ENCODE measurements at regions not wholly inside any gene's neighbourhood (a gene's known extent, or its start where the extent isn't known, plus 50 kb on each side); places are given as distances from the start of the nearest gene placed in this dataset.

GRCh38 chr13:33752094-33752493 lies 65.9 kb upstream of the RFC3 start:
- no peak for DNase-seq (ENCODE audit: low read depth, low spot score)
- in situ Hi-C loops (cut with HindIII; ENCODE audit: low sequenced_read_pairs), result no loop called here
- TF ChIP-seq CTCF (IDR thresholded peaks at IDR 0.05; ENCODE audit: low read depth, low read length), result no peak
- H3K4me3 ChIP-seq (ENCODE audit: low read depth, low read length), result no peak overlapping the region

GRCh38 chr13:33752597-33752996 lies 65.4 kb upstream of the RFC3 start:
- H3K4me3 ChIP-seq (ENCODE audit: low read depth, low read length), result no peak overlapping the region
- no peak for TF ChIP-seq CTCF (IDR thresholded peaks at IDR 0.05; ENCODE audit: low read depth, low read length)
- in situ Hi-C loops (cut with HindIII; ENCODE audit: low sequenced_read_pairs), result no loop called here
- no peak for DNase-seq (ENCODE audit: low read depth, low spot score)

GRCh38 chr13:33756929-33757328 lies 61.0 kb upstream of the RFC3 start:
- DNase-seq (ENCODE audit: low read depth, low spot score), result no peak
- H3K4me3 ChIP-seq (ENCODE audit: low read depth, low read length), result no peak overlapping the region
- in situ Hi-C loops (cut with HindIII; ENCODE audit: low sequenced_read_pairs), result no loop called here
- no peak for TF ChIP-seq CTCF (IDR thresholded peaks at IDR 0.05; ENCODE audit: low read depth, low read length)

- no peak for DNase-seq (ENCODE audit: low read depth, low spot score)
- no peak for TF ChIP-seq CTCF (IDR thresholded peaks at IDR 0.05; ENCODE audit: low read depth, low read length)
- in situ Hi-C loops (cut with HindIII; ENCODE audit: low sequenced_read_pairs), result no loop called here
- no peak overlapping the region for H3K4me3 ChIP-seq (ENCODE audit: low read depth, low read length)
Measured at GRCh38 chr13:33757713-33758112, 60.2 kb upstream of the RFC3 start.

GRCh38 chr13:33758113-33758512 lies 59.8 kb upstream of the RFC3 start:
- no peak for TF ChIP-seq CTCF (IDR thresholded peaks at IDR 0.05; ENCODE audit: low read depth, low read length)
- no peak overlapping the region for H3K4me3 ChIP-seq (ENCODE audit: low read depth, low read length)
- in situ Hi-C loops (cut with HindIII; ENCODE audit: low sequenced_read_pairs), result no loop called here

GRCh38 chr13:33761740-33762139 lies 56.2 kb upstream of the RFC3 start:
- no peak overlapping the region for H3K4me3 ChIP-seq (ENCODE audit: low read depth, low read length)
- DNase-seq (ENCODE audit: low read depth, low spot score), result peak; percentile 52
- TF ChIP-seq CTCF (IDR thresholded peaks at IDR 0.05; ENCODE audit: low read depth, low read length), result peak; percentile 28
- in situ Hi-C loops (cut with HindIII; ENCODE audit: low sequenced_read_pairs), result no loop called here

More at GRCh38 chr13:33758113-33758512, 59.8 kb upstream of the RFC3 start:
- no peak for DNase-seq (ENCODE audit: low read depth, low spot score)

- no peak overlapping the region for H3K4me3 ChIP-seq (ENCODE audit: low read depth, low read length)
- no peak for TF ChIP-seq CTCF (IDR thresholded peaks at IDR 0.05; ENCODE audit: low read depth, low read length)
- in situ Hi-C loops (cut with HindIII; ENCODE audit: low sequenced_read_pairs), result no loop called here
- DNase-seq (ENCODE audit: low read depth, low spot score), result peak; percentile 46
Measured at GRCh38 chr13:33763021-33763420, 54.9 kb upstream of the RFC3 start.

Measured in astrocyte of the spinal cord (primary cell).